ENCODE measurements at regions not wholly inside any gene's neighbourhood (a gene's known extent, or its start where the extent isn't known, plus 50 kb on each side); places are given as distances from the start of the nearest gene placed in this dataset.

DNA sequence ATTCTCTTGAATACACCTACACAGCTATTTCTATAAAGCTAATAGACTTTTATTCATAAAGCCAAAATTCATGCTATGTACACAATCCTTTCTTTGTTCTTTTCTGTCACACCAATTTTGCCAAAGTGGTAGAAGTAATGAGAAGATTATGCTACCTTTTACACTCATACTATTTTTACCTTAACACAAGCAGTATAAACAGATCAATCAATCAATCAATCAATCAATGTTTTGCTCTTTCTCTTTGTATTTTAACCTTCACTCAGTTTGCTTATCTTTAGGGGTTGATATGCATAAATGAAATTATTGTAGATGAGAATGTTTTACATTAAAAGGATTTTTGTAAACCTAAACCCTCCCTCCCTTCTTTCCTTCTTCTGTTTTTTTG is 878.6 kb downstream of the RAPGEF2 start (continued):
- TF ChIP-seq, protein P1, sequence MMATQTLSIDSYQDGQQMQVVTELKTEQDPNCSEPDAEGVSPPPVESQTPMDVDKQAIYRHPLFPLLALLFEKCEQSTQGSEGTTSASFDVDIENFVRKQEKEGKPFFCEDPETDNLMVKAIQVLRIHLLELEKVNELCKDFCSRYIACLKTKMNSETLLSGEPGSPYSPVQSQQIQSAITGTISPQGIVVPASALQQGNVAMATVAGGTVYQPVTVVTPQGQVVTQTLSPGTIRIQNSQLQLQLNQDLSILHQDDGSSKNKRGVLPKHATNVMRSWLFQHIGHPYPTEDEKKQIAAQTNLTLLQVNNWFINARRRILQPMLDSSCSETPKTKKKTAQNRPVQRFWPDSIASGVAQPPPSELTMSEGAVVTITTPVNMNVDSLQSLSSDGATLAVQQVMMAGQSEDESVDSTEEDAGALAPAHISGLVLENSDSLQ (IDR thresholded peaks at IDR 0.05), result no peak
- TF ChIP-seq MLLT1 (IDR thresholded peaks at IDR 0.05), result no peak
- no peak for TF ChIP-seq PAX8 (IDR thresholded peaks at IDR 0.05)
- TF ChIP-seq SIX5 (IDR thresholded peaks at IDR 0.05; ENCODE audit: low read depth, low read length, severe bottlenecking), result no peak
- no peak for TF ChIP-seq KAT2A (conservative IDR thresholded peaks at IDR 0.05; ENCODE audit: control insufficient read depth, low read depth, low read length)
- no peak for TF ChIP-seq EED (IDR thresholded peaks at IDR 0.05; ENCODE audit: low read depth)
- no peak for TF ChIP-seq NFIC (IDR thresholded peaks at IDR 0.05; ENCODE audit: low read depth, low read length)
- TF ChIP-seq TCF7 (IDR thresholded peaks at IDR 0.05; ENCODE audit: borderline replicate concordance), result no peak
- no peak for TF ChIP-seq RAD51 (IDR thresholded peaks at IDR 0.05)
- no peak for TF ChIP-seq MXI1 (IDR thresholded peaks at IDR 0.05; ENCODE audit: low read depth, low read length)
- no peak for TF ChIP-seq CHD1 (IDR thresholded peaks at IDR 0.05; ENCODE audit: low read depth, low read length)
- TF ChIP-seq SMAD5 (IDR thresholded peaks at IDR 0.05; ENCODE audit: low read depth), result no peak

DNA sequence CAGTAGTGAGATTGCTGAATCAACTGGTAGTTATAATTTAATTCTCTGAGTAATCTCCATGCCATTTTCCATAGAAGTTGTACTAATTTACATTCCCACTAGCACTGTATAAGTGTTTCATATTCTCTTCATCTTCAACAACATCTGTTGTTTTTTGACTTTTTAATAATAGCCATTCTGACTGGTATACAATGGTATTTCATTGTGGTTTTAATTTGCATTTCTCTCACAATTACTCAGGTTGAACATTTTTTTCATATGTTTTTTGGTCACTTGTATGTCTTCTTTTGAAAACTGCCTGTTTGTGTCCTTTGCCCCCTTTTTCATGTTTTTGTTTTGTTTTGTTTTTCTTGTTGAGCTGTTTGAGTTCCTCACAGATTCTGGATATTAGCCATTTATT is 880.2 kb downstream of the RAPGEF2 start:
- ChIA-PET SMC1A (ENCODE audit: uncharacterized antibody, unreplicated experiment) (no interaction called here), CTCF (no interaction called here), POLR2A (no interaction called here), RAD21 (ENCODE audit: unreplicated experiment) (no interaction called here)
- FAIRE-seq, result no peak
- no peak overlapping the region for H3K9ac ChIP-seq (ENCODE audit: control insufficient read depth, insufficient read depth, low read length)
- no peaks in the 10 kb centered on the region for H3K9me3 ChIP-seq (replicated peaks; ENCODE audit: control insufficient read depth, insufficient read depth, low read length)
- peak; percentile 47; the same call in 1 of the 2 replicates for TF ChIP-seq RUNX3 (IDR thresholded peaks at IDR 0.05; ENCODE audit: low read length)
- TF ChIP-seq FOXK2 (IDR thresholded peaks at IDR 0.05), result no peak
- TF ChIP-seq ZNF384 (IDR thresholded peaks at IDR 0.05; ENCODE audit: borderline replicate concordance, low read depth, low read length), result 0 out of 2 replicates have a peak, but pooled peaks have one; percentile 23
- no peaks in the 10 kb centered on the region for H3K27me3 ChIP-seq (replicated peaks in 1 of 2; ENCODE audit: control insufficient read depth in 2 of 2, insufficient read depth in 2 of 2, low read length in 1 of 2)
- no peaks in the 10 kb centered on the region for H4K20me1 ChIP-seq (ENCODE audit: control insufficient read depth, insufficient read depth)
- H3K79me2 ChIP-seq (ENCODE audit: control insufficient read depth, insufficient read depth, low read length), result no peaks in the 10 kb centered on the region
- H2AFZ ChIP-seq (ENCODE audit: control insufficient read depth, low read depth, low read length), result no peak overlapping the region
- H3K36me3 ChIP-seq (ENCODE audit: control insufficient read depth in 2 of 2, insufficient read depth in 2 of 2, low read length in 1 of 2), result no peaks in the 10 kb centered on the region
- no peak overlapping the region for H3K4me3 ChIP-seq
- ATAC-seq, result peak; percentile 30
- DNase-seq (ENCODE audit: low read depth, low spot score), result no peak
- in situ Hi-C loops (cut with MboI) (no loop called here), intact Hi-C loops (cut with micrococcal nuclease; ENCODE audit: unreplicated experiment) (loop anchor here (5.0 kb wide), 1 partner anchor 159 kb away; no protein-coding TSS in a partner anchor)
- no TSS peak for BruUV-seq (replicated peaks)
- H3K27ac ChIP-seq (ENCODE audit: control insufficient read depth, insufficient read depth), result no peak overlapping the region
- no peak overlapping the region for H3K4me2 ChIP-seq (ENCODE audit: control insufficient read depth, insufficient read depth)
- H3K4me1 ChIP-seq (ENCODE audit: control insufficient read depth, insufficient read depth, low read length), result no peaks in the 10 kb centered on the region
